Occipital lobe (tissue), 1 donor: ENCODE measurements at regions not wholly inside any gene's neighbourhood (a gene's known extent, or its start where the extent isn't known, plus 50 kb on each side); places are given as distances from the start of the nearest gene placed in this dataset.
A peak's percentile ranks its signal among the peaks of the same experiment; 100 is the strongest.

Experiments
- DNase-seq: peaks from one replicate; lab custom pipeline; 2025; lab: John Stamatoyannopoulos, UW

GRCh38 chr11:116507016-116507415, 265.8 kb downstream of the BUD13 start:
- DNase-seq, result no peak

- no peak for DNase-seq
These were observed 266.4 kb downstream of the BUD13 start for GRCh38 chr11:116506263-116506825.

GRCh38 chr11:116505298-116506262, 267.2 kb downstream of the BUD13 start:
- DNase-seq, result no peak

GRCh38 chr11:116504541-116505297, 268.1 kb downstream of the BUD13 start:
- no peak for DNase-seq

- no peak for DNase-seq
These were observed 269.3 kb downstream of the BUD13 start for GRCh38 chr11:116503216-116504160.

GRCh38 chr11:116502641-116503061, 270.1 kb downstream of the BUD13 start:
- DNase-seq, result peak; percentile 9

- no peak for DNase-seq
These were observed 271.1 kb downstream of the BUD13 start for GRCh38 chr11:116501728-116502127.

GRCh38 chr11:116500947-116501602, 271.7 kb downstream of the BUD13 start:
- no peak for DNase-seq

GRCh38 chr11:116500026-116500946, 272.5 kb downstream of the BUD13 start:
- no peak for DNase-seq

- DNase-seq, result no peak
These were observed 273.3 kb downstream of the BUD13 start for GRCh38 chr11:116499396-116500003.

- DNase-seq, result no peak
These were observed 274.6 kb downstream of the BUD13 start for GRCh38 chr11:116498161-116498560.

GRCh38 chr11:116492600-116492999, 280.2 kb downstream of the BUD13 start:
- DNase-seq, result no peak

GRCh38 chr11:116488836-116489389, 283.9 kb downstream of the BUD13 start:
- DNase-seq, result no peak

GRCh38 chr11:116485425-116485824, 287.4 kb downstream of the BUD13 start:
- no peak for DNase-seq

GRCh38 chr11:116482716-116483115, 290.1 kb downstream of the BUD13 start:
- no peak for DNase-seq

- DNase-seq, result no peak
These were observed 291.6 kb downstream of the BUD13 start for GRCh38 chr11:116481126-116481675.

GRCh38 chr11:116478669-116479668, 293.8 kb downstream of the BUD13 start:
- no peak for DNase-seq
